AG10803 (cell line): ENCODE measurements at regions not wholly inside any gene's neighbourhood (a gene's known extent, or its start where the extent isn't known, plus 50 kb on each side); places are given as distances from the start of the nearest gene placed in this dataset.
"Not testable (repeated sequence)": the region's sequence is repeated elsewhere in the genome, so short reads cannot be mapped to it uniquely, and the experiment has no call there.

Experiments used
- DNase-seq: peaks from one replicate; pipeline ENCODE4 v3.0.0; 2010; ENCODE audit warnings: low read depth
- H3K4me3 ChIP-seq: 2 replicates; pipeline ENCODE4 v1.5.1; 2011; ENCODE audit warnings: mild to moderate bottlenecking, low read length, control low read depth
- CTCF ChIP-seq: conservative IDR thresholded peaks from 2 replicates; pipeline ENCODE4 v1.5.1; 2011; ENCODE audit warnings: mild to moderate bottlenecking, low read length, control low read depth, inconsistent platforms

- H3K4me3 ChIP-seq: no peak overlapping the region
- no peak for DNase-seq
- TF ChIP-seq CTCF: no peak
Observed at GRCh38 chr3:162605651-162606204, 1109.1 kb downstream of the OTOL1 start.

GRCh38 chr3:162610261-162610660, 1113.7 kb downstream of the OTOL1 start:
- H3K4me3 ChIP-seq: no peak overlapping the region
- no peak for TF ChIP-seq CTCF
- no peak for DNase-seq

- no peak for DNase-seq
- H3K4me3 ChIP-seq: no peak overlapping the region
- no peak for TF ChIP-seq CTCF
Observed at GRCh38 chr3:162612991-162613390, 1116.4 kb downstream of the OTOL1 start.

- DNase-seq: no peak
- H3K4me3 ChIP-seq: no peak overlapping the region
- TF ChIP-seq CTCF: no peak
Observed at GRCh38 chr3:162626172-162626571, 1129.6 kb downstream of the OTOL1 start.

GRCh38 chr3:162628531-162628930, 1131.9 kb downstream of the OTOL1 start:
- no peak overlapping the region for H3K4me3 ChIP-seq
- DNase-seq: no peak
- TF ChIP-seq CTCF: no peak

GRCh38 chr3:162629372-162629771, 1132.8 kb downstream of the OTOL1 start:
- DNase-seq: peak; percentile 30
- no peak for TF ChIP-seq CTCF
- no peak overlapping the region for H3K4me3 ChIP-seq

- peak; percentile 1 for DNase-seq
- H3K4me3 ChIP-seq: no peak overlapping the region
- TF ChIP-seq CTCF: no peak
Observed at GRCh38 chr3:162632672-162633071, 1136.1 kb downstream of the OTOL1 start.

GRCh38 chr3:162640208-162640607, 1143.6 kb downstream of the OTOL1 start:
- not testable (repeated sequence) for H3K4me3 ChIP-seq, DNase-seq
